ENCODE measurements at regions not wholly inside any gene's neighbourhood (a gene's known extent, or its start where the extent isn't known, plus 50 kb on each side); places are given as distances from the start of the nearest gene placed in this dataset.

DNA sequence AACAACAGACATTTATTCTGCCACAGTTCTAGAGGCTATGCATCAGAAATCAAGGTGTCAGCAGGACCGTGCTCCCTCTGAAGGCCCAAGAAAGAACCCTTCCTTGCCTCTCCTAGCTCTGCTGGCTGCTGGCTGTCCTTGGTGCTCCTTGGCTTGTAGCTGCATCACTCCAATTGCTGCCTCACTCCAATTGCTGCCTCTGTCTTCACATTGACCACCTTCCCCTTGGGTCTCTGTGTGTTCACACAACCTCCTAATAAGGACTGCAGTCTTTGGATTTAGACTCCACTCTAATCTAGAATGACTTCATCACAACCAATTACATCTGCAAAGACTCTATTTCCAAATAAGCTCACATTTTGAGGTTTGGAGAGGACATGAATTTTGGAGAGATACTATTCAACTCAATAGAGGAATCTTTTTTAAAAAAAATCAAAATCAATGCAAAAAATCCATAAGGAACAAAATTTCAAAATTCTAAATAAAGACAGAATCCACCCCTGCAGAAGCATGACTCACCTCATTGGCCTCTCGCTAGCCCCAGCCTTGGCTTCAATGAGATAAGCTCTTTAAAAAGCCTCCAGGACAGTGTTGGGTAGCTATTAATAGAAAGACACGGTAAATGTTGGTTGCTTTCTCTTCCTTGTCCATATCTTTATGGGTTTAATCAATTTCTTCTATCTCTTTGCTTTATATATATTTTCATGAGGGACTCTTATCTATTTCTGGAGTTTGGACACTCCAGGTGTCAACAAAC lies 267.6 kb upstream of the MGAT5 start:
- TF ChIP-seq, protein P1, sequence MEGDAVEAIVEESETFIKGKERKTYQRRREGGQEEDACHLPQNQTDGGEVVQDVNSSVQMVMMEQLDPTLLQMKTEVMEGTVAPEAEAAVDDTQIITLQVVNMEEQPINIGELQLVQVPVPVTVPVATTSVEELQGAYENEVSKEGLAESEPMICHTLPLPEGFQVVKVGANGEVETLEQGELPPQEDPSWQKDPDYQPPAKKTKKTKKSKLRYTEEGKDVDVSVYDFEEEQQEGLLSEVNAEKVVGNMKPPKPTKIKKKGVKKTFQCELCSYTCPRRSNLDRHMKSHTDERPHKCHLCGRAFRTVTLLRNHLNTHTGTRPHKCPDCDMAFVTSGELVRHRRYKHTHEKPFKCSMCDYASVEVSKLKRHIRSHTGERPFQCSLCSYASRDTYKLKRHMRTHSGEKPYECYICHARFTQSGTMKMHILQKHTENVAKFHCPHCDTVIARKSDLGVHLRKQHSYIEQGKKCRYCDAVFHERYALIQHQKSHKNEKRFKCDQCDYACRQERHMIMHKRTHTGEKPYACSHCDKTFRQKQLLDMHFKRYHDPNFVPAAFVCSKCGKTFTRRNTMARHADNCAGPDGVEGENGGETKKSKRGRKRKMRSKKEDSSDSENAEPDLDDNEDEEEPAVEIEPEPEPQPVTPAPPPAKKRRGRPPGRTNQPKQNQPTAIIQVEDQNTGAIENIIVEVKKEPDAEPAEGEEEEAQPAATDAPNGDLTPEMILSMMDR (conservative IDR thresholded peaks at IDR 0.05 in 1 of 2, IDR thresholded peaks at IDR 0.05 in 1 of 2; ENCODE audit: extremely low read depth in 1 of 2, insufficient read depth in 1 of 2, low read depth in 1 of 2, low read length in 2 of 2) = no peak
- TF ChIP-seq EZH2 (IDR thresholded peaks at IDR 0.05; ENCODE audit: borderline replicate concordance, low read length) = no peak

Measured in mammary epithelial cell (primary cell).